ENCODE measurements at regions not wholly inside any gene's neighbourhood (a gene's known extent, or its start where the extent isn't known, plus 50 kb on each side); places are given as distances from the start of the nearest gene placed in this dataset.

- Histone ChIP-seq H3K9me3 (no peaks in the 10 kb centered on the region), H3K27me3 (no peaks in the 10 kb centered on the region), H3K4me1 (no peaks in the 10 kb centered on the region), H3K36me3 (no peaks in the 10 kb centered on the region), H3K4me3 (ENCODE audit: low read depth, low read length) (no peak overlapping the region)
- peak; percentile 38 for TF ChIP-seq CTCF (IDR thresholded peaks at IDR 0.05; ENCODE audit: low read depth, low read length)
- no peak for DNase-seq
Measured at GRCh38 chr3:191051037-191051436, 148.0 kb upstream of the OSTN start.

- no peak overlapping the region for H3K4me3 ChIP-seq (ENCODE audit: low read depth, low read length)
- no peak for TF ChIP-seq CTCF (IDR thresholded peaks at IDR 0.05; ENCODE audit: low read depth, low read length)
- no peaks in the 10 kb centered on the region for H3K9me3 ChIP-seq
- H3K36me3 ChIP-seq: no peaks in the 10 kb centered on the region
- H3K4me1 ChIP-seq: no peaks in the 10 kb centered on the region
- H3K27me3 ChIP-seq: no peaks in the 10 kb centered on the region
- DNase-seq: no peak
Measured at GRCh38 chr3:191047930-191048329, 151.1 kb upstream of the OSTN start.

- no peaks in the 10 kb centered on the region for H3K9me3 ChIP-seq
- no peaks in the 10 kb centered on the region for H3K4me1 ChIP-seq
- no peaks in the 10 kb centered on the region for H3K36me3 ChIP-seq
- DNase-seq: no peak
- H3K27me3 ChIP-seq: no peaks in the 10 kb centered on the region
- no peak overlapping the region for H3K4me3 ChIP-seq (ENCODE audit: low read depth, low read length)
- TF ChIP-seq CTCF (IDR thresholded peaks at IDR 0.05; ENCODE audit: low read depth, low read length): no peak
Measured at GRCh38 chr3:191030929-191031328, 168.1 kb upstream of the OSTN start.

GRCh38 chr3:191030491-191030890 lies 168.0 kb upstream of the GMNC start:
- no peak for TF ChIP-seq CTCF (IDR thresholded peaks at IDR 0.05; ENCODE audit: low read depth, low read length)
- Histone ChIP-seq H3K4me1 (no peaks in the 10 kb centered on the region), H3K9me3 (no peaks in the 10 kb centered on the region), H3K4me3 (ENCODE audit: low read depth, low read length) (no peak overlapping the region), H3K36me3 (no peaks in the 10 kb centered on the region), H3K27me3 (no peaks in the 10 kb centered on the region)
- no peak for DNase-seq

GRCh38 chr3:191026746-191027145 lies 164.3 kb upstream of the GMNC start:
- no peak for TF ChIP-seq CTCF (IDR thresholded peaks at IDR 0.05; ENCODE audit: low read depth, low read length)
- no peaks in the 10 kb centered on the region for H3K36me3 ChIP-seq

GRCh38 chr3:191020730-191021396 lies 158.4 kb upstream of the GMNC start:
- Histone ChIP-seq H3K36me3 (no peaks in the 10 kb centered on the region), H3K4me3 (ENCODE audit: low read depth, low read length) (no peak overlapping the region), H3K27me3 (no peaks in the 10 kb centered on the region), H3K4me1 (no peaks in the 10 kb centered on the region), H3K9me3 (no peaks in the 10 kb centered on the region)
- no peak for DNase-seq
- TF ChIP-seq CTCF (IDR thresholded peaks at IDR 0.05; ENCODE audit: low read depth, low read length): no peak

More at GRCh38 chr3:191026746-191027145, 164.3 kb upstream of the GMNC start:
- H3K4me3 ChIP-seq (ENCODE audit: low read depth, low read length): no peak overlapping the region
- no peaks in the 10 kb centered on the region for H3K27me3 ChIP-seq
- DNase-seq: no peak
- no peaks in the 10 kb centered on the region for H3K4me1 ChIP-seq
- no peaks in the 10 kb centered on the region for H3K9me3 ChIP-seq

Data from BE2C (cell line).